ENCODE measurements at regions not wholly inside any gene's neighbourhood (a gene's known extent, or its start where the extent isn't known, plus 50 kb on each side); places are given as distances from the start of the nearest gene placed in this dataset.
A peak's percentile ranks its signal among the peaks of the same experiment; 100 is the strongest.
"Not testable (repeated sequence)": the region's sequence is repeated elsewhere in the genome, so short reads cannot be mapped to it uniquely, and the experiment has no call there.

DNA sequence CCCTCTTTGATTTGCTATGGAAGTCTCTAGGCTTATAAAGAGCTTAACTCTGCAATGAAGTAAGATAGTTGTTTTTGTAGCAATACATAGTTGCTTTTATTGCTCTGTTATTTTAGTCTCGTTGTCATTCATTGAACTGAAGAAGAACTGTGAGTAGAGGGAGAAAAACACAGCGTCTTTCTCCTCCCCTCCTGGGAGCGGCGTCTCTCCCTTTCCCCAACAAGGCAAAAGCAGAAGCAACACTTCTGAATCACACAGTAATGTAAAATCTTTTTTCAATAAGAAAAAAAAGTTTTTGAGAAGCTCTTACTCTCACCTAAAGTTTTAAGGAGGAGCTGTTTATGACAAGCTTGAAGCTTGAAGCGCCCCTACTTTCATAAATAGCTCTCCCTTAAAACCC, 119.3 kb upstream of the SLC7A14 start:
- DNase-seq (ENCODE audit: low read depth): no peak

DNA sequence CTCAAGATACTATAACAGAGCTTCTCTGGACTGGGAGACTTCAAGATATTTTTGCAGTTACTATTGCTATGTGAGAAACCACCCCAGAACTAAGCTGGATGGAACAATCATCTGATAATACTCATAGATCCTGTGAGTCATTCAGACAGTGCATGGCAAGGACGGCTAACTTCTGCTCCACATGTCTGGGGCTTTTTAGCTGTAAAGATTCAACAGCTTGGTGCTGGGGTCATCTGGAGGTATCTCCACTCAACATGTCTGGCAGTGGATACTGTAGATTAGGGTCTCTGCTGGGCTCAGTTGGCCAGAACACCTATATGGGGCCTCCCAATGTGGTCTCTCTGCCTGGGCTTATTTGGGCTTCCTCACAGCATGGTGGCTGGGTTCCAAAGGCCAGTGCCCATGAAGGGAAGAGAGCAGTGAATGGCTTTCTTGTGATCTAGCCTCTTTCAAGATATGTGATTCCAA, 117.3 kb upstream of the SLC7A14 start:
- DNase-seq (ENCODE audit: low read depth): peak; percentile 89

DNA sequence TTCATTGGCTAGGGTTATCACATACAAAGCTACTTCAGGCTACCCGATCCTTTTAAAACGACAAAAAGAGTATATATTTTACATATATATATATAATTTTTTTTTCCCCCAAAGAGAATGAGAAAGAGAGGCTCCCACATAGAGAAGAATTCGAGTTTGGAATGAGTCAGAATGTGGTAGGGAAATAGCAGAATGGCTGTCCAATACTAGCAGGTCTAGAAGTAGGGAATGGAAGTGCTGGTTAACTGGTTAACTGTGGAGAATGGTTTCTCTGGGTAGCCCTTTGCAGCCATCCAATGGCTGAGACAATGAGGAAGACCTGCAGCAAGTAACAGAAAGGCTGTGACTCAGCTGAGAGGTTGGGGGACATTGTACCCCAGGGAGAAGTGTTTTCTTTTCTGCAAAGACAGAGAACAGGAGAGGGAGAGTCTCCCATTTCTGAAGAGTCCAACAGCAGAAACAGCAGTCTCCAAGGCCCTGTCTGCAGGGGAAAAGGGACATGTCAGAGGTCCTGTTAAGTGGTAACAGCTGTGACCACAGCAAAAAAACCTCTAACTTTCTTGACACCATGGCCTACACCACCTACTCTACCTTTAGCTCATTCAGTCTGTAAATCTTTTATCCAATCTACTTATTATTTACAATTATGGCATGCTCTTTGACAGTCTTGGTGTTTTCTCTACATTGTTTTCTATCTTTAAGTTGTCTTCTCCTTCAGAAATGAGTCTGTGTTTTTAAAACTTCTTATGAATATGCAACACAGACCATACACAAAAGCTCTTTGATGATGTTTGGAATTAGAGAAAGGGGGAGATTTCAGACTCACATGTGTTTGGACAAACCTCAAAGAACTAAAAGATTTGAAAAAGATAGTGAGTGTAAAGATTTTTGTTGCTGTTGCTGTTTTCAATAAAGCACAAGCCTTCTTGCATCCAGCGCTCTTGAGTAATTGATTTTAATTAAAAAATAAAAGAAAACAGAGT, 116.1 kb upstream of the SLC7A14 start:
- no peak for DNase-seq (ENCODE audit: low read depth)

DNA sequence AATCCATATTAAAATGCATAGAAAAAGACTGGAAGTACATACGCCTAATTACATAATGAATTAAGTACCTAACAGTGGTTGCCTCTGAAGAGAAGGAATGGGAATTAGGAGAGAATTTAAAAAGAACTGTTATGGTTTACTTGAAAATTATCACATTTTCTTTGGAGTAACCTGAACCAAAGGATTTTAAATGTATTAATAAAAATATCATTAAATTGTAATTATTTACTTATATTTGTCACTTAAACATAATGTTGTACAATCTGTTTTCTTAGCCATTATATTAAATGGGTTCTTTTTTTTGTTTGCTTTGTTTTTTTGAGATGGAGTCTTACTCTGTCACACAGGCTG, 114.2 kb upstream of the SLC7A14 start:
- no peak for DNase-seq (ENCODE audit: low read depth)

DNA sequence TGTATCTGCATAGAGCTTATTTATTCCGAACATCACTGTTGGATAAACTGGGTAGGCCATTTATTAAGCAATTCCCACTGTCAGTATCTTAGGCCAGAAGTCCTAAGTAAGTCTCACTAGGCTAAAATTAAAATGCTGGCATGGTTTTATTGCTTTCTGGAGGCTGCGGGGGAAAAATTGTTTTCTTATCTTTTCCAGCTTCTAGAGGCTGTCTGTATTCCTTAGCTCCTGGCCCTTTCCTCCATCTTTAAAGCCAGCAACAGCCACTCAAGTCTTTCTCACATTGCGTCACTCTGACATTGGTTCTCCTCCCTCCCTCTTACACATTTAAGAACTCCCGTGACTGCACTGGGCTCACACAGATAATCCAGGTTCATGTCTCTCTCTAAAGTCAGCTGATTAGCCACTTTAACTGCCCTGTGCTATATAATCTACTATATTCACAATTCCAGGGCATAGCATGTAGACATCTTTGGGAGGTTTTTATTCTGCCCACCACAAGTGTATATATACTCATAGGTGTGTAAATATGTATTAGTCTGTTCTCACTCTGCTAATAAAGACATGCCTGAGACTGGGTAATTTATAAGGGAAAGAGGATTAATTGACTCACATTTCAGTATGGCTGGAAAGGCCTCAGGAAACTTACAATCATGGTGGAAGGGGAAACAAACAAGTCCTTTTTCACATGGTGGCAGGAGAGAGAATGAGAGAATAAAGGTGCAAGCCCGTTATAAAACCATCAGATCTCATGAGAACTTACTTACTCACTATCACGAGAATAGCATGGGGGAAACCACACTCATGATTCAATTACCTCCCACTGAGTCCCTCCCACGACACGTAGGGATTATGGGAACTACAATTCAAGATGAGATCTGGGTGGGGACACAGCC, 113.5 kb upstream of the SLC7A14 start:
- peak; percentile 65 for DNase-seq (ENCODE audit: low read depth)

DNA sequence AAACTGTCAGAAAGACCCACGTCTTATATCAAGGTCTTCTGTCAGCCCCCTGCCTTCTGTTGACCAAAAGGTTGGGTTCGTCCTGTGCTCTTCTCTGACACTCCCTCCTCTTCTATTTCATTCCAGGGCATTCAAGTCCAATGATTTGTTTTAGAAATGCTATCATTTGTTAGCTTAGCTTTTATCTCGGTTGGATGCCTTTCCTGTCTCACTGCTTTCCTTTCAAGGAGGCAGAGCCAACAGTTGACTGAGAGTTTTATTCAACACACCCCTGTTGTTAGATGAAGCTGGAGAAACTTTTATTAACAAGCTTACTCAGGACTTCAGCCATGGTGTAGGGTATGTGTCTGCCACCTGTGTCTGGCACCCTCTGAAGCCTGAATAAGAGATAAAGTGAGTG, 112.0 kb upstream of the SLC7A14 start:
- peak; percentile 64 for DNase-seq (ENCODE audit: low read depth)

DNA sequence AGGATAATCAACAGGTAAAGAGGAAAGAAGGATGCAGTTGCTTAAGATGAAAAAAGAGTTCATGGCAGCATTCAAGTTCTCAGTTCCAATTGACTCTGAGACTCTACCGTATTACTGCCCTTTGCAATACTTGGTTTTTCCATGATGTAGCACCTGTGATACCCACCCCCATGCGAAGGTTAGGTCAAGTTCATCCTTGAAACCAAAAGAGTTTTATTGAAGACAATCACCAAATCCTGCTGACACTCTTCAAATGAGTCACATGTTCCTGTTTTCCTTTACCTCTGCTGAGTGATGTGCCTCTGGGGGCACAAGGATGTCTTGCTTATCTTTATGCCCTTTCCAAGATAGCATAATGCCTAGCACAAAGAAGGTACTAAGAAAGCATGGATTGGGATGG, 111.3 kb upstream of the SLC7A14 start:
- no peak for DNase-seq (ENCODE audit: low read depth)

DNA sequence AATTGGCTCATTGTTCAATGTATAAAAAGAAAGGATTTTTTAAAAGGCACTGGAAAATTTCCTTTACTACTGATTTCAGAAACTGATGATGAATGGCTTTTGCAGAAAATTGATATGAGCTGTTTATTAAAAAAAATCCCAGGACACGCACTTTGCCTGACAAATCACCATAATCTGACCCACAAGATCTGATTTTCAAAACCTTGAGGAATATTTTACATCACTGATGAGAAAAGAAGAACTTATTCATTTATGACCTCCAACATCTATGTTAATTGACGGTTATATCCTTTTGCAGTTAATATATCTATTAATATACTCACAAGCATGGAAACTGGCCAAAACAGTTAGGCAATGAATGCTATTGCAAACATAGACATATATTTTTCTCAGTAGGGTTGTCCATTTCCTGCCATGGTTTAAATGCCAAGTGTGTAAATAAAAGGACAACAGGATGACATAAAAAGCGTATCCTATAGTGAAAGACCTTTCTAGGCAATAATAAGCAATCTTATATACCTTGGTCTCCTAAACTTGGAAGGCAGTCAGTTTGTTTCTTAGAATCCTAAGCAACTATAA, 109.7 kb upstream of the SLC7A14 start:
- no peak for DNase-seq (ENCODE audit: low read depth)

DNA sequence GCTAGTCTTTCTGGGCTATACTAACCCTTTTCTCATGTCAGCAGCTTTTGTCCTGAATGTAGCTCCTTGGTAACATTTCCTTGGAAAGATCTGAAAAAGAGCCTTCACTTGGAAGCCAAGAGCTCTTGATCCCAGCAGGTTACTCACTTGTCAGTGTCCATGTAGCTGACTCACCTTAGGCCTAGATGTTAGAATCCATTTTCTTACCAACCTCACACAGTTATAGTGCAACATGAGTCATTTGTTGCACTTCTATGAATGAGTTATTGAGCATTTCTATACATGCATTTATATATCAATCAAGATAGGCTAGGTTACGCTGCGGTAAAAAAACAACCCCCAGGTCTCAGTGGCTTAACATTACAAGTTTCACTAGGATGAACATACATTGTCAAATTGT, 106.8 kb upstream of the SLC7A14 start:
- DNase-seq (ENCODE audit: low read depth): peak; percentile 38

DNA sequence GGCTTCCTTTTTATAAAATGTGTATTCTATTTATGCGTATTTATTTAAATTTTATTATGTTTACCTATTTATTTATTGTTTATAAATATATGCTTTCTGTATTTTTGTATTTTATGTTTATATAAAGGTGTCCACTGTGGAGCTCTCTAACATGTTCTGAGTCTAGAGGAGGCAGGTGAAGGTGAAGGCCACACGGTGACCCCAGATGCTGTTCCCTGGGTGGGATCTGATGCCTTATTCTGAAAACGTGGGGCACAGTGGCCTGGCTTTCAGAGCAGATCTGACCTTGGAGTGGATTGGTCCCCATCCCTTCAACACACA, 104.7 kb upstream of the SLC7A14 start:
- no peak for DNase-seq (ENCODE audit: low read depth)

DNA sequence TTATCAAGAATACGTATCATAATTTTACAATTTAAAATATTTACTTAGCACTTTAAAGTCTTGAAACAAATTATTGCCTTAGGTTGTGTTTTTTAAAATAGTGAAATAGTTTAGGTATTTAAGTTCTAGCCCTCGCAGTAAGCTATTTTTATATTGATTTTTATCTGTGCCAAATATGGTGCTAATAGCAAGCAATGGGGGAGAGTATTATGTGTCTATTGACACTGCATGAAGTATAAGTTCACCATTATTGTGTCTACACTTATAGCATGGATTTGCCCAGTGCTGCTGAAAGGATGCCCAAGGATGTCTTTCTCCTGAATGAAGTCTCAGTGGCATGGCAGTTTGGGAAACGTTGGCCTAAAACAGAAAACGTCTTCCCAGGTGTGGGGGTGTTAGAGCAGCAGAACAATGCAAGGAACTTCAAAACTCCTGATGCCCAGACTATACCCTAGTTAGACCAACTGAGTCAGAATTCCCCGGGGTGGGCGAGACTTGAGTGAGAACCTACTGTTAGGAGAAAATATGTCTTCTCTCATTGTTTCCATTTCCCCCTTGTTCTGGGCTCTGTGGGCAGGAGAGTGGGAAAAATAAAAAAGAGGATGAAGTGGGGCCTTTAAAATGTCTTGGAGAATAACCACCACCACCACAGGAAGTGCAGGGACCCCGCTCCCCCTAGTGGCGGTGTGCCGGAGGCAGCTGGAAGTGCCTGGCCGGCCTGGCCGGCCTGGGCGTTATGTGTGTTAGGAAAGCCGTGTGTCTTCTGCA, 104.2 kb upstream of the SLC7A14 start:
- peak; percentile 40 for DNase-seq (ENCODE audit: low read depth)

DNA sequence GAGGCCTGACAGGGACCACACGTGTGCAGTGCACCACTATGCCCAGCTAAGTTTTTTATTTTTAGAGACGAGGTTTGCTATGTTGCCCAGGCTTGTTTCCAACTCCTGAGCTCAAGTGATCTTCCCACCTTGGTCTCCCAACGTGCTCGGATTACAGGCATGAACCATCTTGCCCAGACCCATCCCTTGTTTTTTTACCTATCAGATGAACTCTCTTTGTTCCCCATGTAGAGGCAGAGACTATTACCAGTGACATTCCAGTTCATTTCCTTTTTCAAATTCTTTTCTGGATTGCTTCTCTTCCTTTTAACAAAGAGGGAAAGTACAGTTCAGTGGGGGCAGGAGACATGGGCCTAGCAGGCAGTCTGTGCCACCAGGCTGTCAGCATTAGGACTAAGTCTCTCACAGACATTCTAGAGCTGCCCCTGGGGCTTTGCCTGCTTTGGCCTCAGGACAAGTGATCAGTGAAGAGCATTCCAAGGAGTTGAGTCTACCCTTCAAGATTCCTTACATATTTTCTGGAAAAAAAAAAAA, 103.5 kb upstream of the SLC7A14 start:
- DNase-seq (ENCODE audit: low read depth): peak; percentile 71

DNA sequence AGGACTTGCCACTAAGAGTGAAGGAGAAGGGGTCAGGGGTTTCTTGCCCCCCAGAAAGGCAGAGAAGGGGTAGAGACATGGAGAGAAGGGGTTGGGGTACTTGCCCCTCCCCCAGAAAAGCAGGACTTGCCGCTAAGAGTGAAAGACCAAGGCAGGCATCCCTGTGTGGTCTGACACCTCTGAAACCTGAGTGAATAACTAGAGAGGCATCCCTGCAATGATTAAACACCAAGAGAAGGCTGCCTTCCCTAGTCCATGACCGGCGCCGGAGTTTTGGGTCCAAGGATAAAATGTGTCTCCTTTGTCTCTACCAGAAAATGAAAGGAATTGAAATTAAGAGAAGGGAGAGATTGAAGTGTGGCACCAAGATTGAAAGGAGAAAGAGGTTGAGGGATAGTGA, 102.3 kb upstream of the SLC7A14 start:
- not testable (repeated sequence) for DNase-seq (ENCODE audit: low read depth)

DNA sequence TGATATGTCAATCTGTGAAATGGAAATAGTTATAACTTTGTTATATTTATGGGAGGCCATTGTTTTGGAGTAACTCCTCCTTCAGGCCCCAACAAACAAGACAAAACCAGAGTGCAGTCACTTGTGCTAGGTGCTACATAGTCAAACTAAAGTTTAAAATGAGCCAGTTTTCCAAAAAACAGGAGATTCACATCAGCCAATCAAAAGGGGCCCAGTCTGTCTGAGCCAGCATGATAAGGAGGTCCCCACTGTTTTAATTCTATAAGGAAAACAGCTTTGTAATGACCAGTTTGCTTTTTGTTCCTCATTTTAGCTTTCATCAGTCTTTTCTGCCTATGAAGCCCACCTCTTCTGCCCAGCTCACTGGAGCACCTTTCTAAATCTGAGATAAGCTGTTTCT, 94.7 kb upstream of the SLC7A14 start:
- no peak for DNase-seq (ENCODE audit: low read depth)

DNA sequence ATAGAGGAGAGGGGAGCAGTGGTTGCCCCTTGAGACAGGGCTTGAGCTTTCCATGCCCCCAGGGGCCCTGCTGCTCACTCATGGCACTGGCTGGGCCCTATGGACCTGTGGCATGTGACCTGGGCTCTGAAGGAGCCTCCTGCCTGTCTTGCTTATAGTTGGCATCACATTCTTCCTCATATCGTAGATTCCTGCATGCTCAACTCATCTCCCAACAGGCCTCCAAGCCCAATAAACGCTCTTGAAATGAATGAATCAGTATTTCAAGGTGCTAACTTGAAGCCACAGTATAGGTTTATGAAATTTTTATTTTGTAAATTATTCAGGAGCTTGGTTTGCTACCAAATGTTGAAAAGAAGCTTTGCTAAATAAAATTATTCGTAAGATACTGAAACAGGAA, 93.3 kb upstream of the SLC7A14 start:
- no peak for DNase-seq (ENCODE audit: low read depth)

DNA sequence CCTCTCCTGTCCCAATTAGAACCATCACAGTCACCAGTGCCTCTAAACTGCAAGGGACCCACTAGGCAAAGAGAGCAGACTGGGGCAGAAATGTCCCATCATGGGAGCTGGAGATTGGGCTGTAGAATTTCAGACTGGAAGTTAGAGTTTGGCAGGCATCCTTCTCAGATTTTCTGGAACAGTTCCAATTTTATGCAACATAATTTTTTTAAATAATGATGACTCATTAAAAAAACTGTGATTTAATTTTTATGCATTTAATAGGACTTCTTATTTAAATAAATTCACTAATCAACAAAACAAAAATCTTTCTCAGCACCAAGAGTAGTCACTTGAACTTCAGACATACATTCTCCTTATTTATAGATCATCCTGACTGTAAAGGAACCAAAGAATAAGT, 84.6 kb upstream of the SLC7A14 start:
- peak; percentile 4 for DNase-seq (ENCODE audit: low read depth)

DNA sequence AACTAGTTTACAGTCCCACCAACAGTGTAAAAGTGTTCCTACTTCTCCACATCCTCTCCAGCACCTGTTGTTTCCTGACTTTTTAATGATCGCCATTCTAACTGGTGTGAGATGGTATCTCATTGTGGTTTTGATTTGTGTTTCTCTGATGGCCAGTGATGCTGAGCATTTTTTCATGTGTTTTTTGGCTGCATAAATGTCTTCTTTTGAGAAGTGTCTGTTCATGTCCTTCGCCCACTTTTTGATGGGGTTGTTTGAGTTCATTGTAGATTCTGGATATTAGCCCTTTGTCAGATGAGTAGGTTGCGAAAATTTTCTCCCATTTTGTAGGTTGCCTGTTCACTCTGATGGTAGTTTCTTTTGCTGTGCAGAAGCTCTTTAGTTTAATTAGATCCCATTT, 77.1 kb upstream of the SLC7A14 start:
- not testable (repeated sequence) for DNase-seq (ENCODE audit: low read depth)

DNA sequence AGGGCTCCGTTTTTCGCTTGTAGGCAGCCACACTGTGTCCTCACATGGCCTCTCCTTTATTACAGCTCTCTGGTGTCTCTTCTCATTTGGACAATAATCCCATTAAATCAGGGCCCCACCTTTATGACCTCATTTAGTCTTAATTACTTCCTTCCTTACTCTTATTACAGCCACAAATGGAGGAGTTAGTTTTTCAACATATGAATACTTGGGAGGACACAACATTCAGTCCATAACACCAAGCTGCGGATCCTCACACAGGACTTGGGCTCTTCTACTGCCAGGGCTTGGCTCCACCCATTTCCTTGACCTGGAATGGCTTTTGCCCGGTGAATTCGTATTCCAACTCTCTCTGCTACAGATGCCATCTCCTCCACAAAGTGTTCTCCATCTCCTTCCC, 74.3 kb upstream of the SLC7A14 start:
- no peak for DNase-seq (ENCODE audit: low read depth)

DNA sequence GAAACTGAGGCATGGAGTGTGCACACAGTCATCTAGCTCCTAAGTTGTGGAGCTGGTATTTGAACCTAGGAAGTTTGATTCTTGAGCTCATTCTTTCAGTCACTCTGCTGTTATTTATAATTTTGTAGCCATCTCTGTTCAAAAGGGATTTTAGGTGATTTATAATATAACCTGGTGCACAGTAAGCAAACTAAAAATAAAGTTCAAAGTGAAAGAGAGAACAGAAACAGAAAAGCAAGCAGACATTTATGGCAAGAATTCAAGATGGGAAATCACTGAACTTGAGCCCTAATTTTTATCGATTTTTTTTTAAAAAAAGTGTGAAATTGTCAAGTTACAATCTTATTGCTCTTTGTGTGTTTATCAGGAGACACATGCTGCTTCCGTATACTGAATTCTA, 71.4 kb upstream of the SLC7A14 start:
- DNase-seq (ENCODE audit: low read depth): no peak

DNA sequence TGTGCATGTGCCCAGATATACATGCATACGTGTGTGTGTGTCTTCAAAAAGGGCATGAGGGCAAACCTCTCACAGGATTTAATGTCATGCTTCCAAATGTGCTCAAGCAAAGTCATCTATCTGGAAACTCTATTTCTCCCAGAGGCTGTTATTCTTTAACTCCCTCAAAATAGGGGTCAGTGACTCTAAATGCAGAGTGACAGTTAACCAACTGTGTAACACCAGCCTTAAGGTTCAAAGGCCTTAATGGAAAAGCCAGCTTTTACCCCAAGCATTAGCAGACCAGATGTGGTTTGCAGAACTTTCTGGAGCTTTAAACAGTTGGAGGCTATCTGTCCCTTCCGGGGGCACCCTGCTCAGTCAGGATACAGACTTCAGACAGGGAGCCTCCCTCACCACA, 70.4 kb upstream of the SLC7A14 start:
- no peak for DNase-seq (ENCODE audit: low read depth)

DNA sequence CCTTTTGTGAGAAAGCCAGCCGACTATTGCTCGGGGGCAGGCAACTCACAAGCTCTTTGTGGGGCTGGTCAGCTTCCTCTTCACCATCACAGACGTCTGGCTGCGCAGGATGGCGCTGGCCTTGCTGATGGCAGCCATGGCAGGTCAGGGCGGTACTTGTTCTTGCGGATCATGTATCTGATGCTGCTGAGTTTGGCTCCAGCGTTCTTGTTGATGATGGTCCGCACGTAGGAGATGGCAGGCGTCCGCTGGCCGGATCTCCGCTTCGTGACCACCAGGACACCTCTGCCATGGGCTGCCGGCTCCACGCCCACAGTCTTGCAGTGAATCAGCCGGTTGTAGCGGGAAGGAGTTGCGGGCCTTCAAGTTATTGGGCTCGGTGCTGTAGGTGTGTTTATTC, 67.9 kb upstream of the SLC7A14 start:
- no peak for DNase-seq (ENCODE audit: low read depth)

All from amniotic epithelial cell (primary cell).